Parathyroid adenoma (tissue), 2 donors: ENCODE measurements at regions not wholly inside any gene's neighbourhood (a gene's known extent, or its start where the extent isn't known, plus 50 kb on each side); places are given as distances from the start of the nearest gene placed in this dataset.

Source experiments
- H2AFZ ChIP-seq: fragments of 300-600 bp; sonication (generic); one replicate; pipeline ENCODE4 v1.7.0; 2017; ENCODE audit warnings: antibody characterized with exemption, mild to moderate bottlenecking
- H3K27ac ChIP-seq: fragments of 300-600 bp; sonication (generic); one replicate; pipeline ENCODE4 v1.7.0; 2017
- H3K27me3 ChIP-seq: fragments of 300-600 bp; sonication (generic); one replicate; pipeline ENCODE4 v1.7.0; 2017; ENCODE audit warnings: low read length; ENCODE audit not compliant: control insufficient read depth, insufficient read depth
- H3K36me3 ChIP-seq: fragments of 300-600 bp; sonication (generic); one replicate; pipeline ENCODE4 v1.7.0; 2017; ENCODE audit warnings: low read length; ENCODE audit not compliant: control insufficient read depth, insufficient read depth
- H3K4me1 ChIP-seq: fragments of 300-600 bp; sonication (generic); one replicate; pipeline ENCODE4 v1.7.0; 2017; ENCODE audit warnings: control low read depth
- H3K4me2 ChIP-seq: fragments of 300-600 bp; sonication (generic); one replicate; pipeline ENCODE4 v1.7.0; 2017; ENCODE audit warnings: low read length
- H3K4me3 ChIP-seq: fragments of 300-600 bp; sonication (generic); one replicate; pipeline ENCODE4 v1.7.0; 2017; ENCODE audit warnings: low read depth, low read length
- H3K79me2 ChIP-seq: fragments of 300-600 bp; sonication (generic); one replicate; pipeline ENCODE4 v1.7.0; 2017; ENCODE audit warnings: control low read depth
- H3K9ac ChIP-seq: fragments of 300-600 bp; sonication (generic); one replicate; pipeline ENCODE4 v1.7.0; 2017; ENCODE audit warnings: mild to moderate bottlenecking
- H3K9me3 ChIP-seq: fragments of 300-600 bp; sonication (generic); one replicate; pipeline ENCODE4 v1.7.0; 2017; ENCODE audit warnings: low read length; ENCODE audit not compliant: control insufficient read depth
- TF ChIP-seq, protein P1 (sequence below): fragments of 300-600 bp; sonication (generic); IDR thresholded peaks from one replicate; pipeline ENCODE4 v1.7.0; 2017; ENCODE audit warnings: antibody characterized with exemption, mild to moderate bottlenecking
- donor health status: primary hyperparathyroidism.

DNA sequence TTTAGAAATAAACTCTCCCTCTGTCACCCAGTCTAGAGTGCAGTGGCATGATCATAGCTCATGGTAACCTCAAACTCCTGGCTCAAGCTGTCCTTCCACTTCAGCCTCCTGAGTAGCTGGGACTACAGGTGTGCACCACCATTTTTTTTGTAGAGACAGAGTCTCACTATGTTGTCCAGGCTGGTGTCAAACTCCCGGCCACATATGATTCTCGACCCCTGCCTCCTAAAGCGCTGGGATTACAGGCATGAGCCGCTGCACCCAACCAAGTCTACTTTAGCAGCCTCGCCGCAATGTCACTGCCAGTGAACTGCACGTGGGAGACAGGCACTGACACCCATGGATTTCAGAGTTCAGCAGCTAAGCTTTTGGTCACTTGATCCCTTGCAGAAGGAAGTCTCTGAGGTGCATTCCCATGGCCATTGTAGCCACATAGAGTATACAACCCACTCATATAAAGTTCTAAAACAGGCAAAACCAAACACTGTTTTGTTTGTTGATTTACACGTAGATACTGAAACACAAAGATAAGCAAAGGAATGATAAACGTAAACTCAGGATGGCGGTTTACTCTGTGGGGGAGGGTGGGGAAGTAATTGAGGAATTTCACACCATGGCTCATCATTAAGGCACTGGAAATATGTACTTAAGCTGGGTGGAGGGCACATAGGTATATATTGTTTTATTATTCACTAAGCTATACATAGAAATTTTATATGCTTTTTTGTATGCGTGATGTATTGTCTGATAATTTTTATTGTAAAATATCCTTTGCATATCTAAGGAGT lies 115.0 kb downstream of the MEX3B start:
- Histone ChIP-seq H3K9ac (no peak overlapping the region), H3K9me3 (no peaks in the 10 kb centered on the region), H2AFZ (no peak overlapping the region), H3K4me2 (no peak overlapping the region), H3K36me3 (no peaks in the 10 kb centered on the region), H3K4me1 (no peaks in the 10 kb centered on the region), H3K79me2 (no peaks in the 10 kb centered on the region), H3K27ac (no peak overlapping the region), H3K27me3 (no peaks in the 10 kb centered on the region), H3K4me3 (no peak overlapping the region)
- TF ChIP-seq, protein P1, sequence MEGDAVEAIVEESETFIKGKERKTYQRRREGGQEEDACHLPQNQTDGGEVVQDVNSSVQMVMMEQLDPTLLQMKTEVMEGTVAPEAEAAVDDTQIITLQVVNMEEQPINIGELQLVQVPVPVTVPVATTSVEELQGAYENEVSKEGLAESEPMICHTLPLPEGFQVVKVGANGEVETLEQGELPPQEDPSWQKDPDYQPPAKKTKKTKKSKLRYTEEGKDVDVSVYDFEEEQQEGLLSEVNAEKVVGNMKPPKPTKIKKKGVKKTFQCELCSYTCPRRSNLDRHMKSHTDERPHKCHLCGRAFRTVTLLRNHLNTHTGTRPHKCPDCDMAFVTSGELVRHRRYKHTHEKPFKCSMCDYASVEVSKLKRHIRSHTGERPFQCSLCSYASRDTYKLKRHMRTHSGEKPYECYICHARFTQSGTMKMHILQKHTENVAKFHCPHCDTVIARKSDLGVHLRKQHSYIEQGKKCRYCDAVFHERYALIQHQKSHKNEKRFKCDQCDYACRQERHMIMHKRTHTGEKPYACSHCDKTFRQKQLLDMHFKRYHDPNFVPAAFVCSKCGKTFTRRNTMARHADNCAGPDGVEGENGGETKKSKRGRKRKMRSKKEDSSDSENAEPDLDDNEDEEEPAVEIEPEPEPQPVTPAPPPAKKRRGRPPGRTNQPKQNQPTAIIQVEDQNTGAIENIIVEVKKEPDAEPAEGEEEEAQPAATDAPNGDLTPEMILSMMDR = no peak

DNA sequence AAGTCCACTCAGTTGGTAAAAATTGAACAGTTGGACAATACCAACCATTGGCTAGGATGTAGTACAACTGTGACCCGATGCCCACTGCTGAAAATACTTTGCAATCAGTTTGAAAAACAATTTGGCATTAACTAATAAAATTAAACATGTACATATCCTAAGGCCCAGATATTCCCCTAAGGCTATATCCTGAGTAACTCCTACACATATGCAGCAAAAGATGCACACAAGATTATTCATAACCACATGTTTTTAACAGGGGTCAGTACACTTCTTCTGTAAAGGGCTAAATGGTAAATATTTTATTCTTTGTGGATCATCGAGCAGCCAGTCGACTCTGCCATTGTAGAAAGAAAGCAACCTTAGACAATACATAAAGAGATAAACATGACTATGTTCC lies 116.3 kb downstream of the MEX3B start:
- Histone ChIP-seq H3K36me3 (no peaks in the 10 kb centered on the region), H3K4me3 (no peak overlapping the region), H2AFZ (no peak overlapping the region), H3K9ac (no peak overlapping the region), H3K4me1 (no peaks in the 10 kb centered on the region), H3K9me3 (no peaks in the 10 kb centered on the region), H3K27ac (no peak overlapping the region), H3K79me2 (no peaks in the 10 kb centered on the region), H3K4me2 (no peak overlapping the region), H3K27me3 (no peaks in the 10 kb centered on the region)
- TF ChIP-seq, protein P1 = no peak

DNA sequence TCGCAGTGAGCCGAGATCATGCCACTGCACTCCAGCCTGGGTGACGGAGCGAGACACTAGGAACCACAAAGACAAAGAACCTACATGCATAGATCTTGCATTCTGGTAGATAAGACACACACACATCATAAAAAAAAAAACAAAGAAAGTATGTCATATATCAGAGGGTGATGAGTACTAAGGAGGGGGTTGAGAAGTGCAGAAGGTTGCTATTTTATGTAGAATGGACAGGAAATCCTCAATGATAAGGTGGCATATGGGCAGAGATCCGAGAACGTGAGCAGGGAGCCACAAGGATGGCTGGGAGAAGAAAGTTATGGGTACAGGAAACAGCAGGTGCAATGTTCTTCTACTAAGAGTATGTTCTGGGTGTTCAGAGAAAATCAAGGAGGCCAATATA lies 118.8 kb downstream of the MEX3B start:
- Histone ChIP-seq H2AFZ (no peak overlapping the region), H3K4me3 (no peak overlapping the region), H3K27ac (no peak overlapping the region), H3K9me3 (no peaks in the 10 kb centered on the region), H3K4me2 (no peak overlapping the region), H3K27me3 (no peaks in the 10 kb centered on the region), H3K36me3 (no peaks in the 10 kb centered on the region), H3K79me2 (no peaks in the 10 kb centered on the region), H3K9ac (no peak overlapping the region), H3K4me1 (no peaks in the 10 kb centered on the region)
- TF ChIP-seq, protein P1 = no peak

DNA sequence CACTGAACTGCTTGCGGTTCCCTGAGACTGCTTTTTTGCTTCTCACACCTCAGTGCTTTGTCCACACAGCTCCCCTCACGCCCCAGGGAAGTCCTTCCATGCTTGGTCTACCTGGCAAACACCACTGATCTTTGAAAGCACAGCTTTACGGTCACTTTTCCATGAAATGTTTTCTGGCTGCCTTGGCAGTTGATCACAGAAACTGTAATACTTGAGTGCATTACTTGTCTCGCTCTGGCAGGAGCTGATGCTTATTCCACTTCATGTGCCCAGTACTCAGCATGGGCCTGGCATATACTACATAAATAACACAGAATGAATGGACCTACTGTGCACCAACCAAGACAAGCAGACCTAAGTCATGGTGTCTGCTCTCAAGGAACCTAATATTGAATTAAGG lies 121.1 kb downstream of the MEX3B start:
- Histone ChIP-seq H3K79me2 (no peaks in the 10 kb centered on the region), H3K9ac (no peak overlapping the region), H3K27me3 (no peaks in the 10 kb centered on the region), H3K27ac (no peak overlapping the region), H3K4me1 (no peaks in the 10 kb centered on the region), H3K9me3 (no peaks in the 10 kb centered on the region), H3K4me3 (no peak overlapping the region), H3K36me3 (no peaks in the 10 kb centered on the region), H2AFZ (no peak overlapping the region), H3K4me2 (no peak overlapping the region)
- TF ChIP-seq, protein P1 = no peak
